ENCODE measurements at regions not wholly inside any gene's neighbourhood (a gene's known extent, or its start where the extent isn't known, plus 50 kb on each side); places are given as distances from the start of the nearest gene placed in this dataset.

DNA sequence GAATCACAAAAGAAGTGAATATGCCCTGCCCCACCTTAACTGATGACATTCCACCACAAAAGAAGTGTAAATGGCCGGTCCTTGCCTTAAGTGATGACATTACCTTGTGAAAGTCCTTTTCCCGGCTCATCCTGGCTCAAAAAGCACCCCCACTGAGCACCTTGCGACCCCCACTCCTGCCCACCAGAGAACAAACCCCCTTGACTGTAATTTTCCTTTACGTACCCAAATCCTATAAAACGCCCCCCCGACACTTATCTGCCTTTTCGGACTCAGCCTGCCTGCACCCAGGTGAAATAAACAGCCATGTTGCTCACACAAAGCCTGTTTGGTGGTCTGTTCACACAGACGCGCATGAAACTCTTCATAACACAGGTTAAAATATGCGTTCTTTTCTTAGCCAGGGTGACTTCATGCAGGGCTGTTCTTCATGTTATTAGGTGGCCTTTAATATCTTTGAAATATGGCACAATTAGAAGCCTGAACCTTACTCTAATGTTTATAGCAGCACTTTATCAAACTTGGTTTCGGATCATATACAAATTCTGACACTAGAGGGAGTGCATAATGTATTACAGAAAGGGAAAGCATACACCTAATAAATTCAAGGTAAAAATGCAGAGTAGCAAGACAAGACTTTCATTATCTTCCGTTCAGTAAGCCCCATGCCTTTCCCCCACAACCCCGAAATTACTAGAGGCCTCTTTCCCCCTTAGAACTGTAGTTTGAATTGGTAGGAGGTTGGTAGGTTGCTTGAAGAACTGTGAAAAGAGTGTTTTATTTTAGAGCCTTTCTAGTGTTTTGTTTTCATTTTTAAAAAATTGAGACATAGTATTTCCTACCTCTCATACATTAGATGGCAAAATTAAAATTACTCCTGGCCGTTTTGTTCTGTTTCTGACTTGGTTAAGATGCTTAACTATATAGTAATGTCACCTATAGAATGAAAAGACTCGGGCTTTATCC is 117.9 kb downstream of the NPY start:
- peaks cover 4% of the 10 kb centered on the region for H3K27me3 ChIP-seq (ENCODE audit: insufficient read depth, poor library complexity, severe bottlenecking)
- TF ChIP-seq, protein P1, sequence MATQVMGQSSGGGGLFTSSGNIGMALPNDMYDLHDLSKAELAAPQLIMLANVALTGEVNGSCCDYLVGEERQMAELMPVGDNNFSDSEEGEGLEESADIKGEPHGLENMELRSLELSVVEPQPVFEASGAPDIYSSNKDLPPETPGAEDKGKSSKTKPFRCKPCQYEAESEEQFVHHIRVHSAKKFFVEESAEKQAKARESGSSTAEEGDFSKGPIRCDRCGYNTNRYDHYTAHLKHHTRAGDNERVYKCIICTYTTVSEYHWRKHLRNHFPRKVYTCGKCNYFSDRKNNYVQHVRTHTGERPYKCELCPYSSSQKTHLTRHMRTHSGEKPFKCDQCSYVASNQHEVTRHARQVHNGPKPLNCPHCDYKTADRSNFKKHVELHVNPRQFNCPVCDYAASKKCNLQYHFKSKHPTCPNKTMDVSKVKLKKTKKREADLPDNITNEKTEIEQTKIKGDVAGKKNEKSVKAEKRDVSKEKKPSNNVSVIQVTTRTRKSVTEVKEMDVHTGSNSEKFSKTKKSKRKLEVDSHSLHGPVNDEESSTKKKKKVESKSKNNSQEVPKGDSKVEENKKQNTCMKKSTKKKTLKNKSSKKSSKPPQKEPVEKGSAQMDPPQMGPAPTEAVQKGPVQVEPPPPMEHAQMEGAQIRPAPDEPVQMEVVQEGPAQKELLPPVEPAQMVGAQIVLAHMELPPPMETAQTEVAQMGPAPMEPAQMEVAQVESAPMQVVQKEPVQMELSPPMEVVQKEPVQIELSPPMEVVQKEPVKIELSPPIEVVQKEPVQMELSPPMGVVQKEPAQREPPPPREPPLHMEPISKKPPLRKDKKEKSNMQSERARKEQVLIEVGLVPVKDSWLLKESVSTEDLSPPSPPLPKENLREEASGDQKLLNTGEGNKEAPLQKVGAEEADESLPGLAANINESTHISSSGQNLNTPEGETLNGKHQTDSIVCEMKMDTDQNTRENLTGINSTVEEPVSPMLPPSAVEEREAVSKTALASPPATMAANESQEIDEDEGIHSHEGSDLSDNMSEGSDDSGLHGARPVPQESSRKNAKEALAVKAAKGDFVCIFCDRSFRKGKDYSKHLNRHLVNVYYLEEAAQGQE (IDR thresholded peaks at IDR 0.05; ENCODE audit: insufficient replicate concordance, low read depth) = no peak
- no peak for TF ChIP-seq SPI1 (IDR thresholded peaks at IDR 0.05; ENCODE audit: borderline replicate concordance, low read depth)
- no peak for TF ChIP-seq POLR2AphosphoS5 (IDR thresholded peaks at IDR 0.05; ENCODE audit: low read depth)
- TF ChIP-seq, protein P2, sequence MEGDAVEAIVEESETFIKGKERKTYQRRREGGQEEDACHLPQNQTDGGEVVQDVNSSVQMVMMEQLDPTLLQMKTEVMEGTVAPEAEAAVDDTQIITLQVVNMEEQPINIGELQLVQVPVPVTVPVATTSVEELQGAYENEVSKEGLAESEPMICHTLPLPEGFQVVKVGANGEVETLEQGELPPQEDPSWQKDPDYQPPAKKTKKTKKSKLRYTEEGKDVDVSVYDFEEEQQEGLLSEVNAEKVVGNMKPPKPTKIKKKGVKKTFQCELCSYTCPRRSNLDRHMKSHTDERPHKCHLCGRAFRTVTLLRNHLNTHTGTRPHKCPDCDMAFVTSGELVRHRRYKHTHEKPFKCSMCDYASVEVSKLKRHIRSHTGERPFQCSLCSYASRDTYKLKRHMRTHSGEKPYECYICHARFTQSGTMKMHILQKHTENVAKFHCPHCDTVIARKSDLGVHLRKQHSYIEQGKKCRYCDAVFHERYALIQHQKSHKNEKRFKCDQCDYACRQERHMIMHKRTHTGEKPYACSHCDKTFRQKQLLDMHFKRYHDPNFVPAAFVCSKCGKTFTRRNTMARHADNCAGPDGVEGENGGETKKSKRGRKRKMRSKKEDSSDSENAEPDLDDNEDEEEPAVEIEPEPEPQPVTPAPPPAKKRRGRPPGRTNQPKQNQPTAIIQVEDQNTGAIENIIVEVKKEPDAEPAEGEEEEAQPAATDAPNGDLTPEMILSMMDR (IDR thresholded peaks at IDR 0.05; ENCODE audit: insufficient read depth, low read length) = no peak
- TF ChIP-seq GABPA (IDR thresholded peaks at IDR 0.05; ENCODE audit: low read depth) = no peak
- no peak overlapping the region for H3K4me3 ChIP-seq (replicated peaks; ENCODE audit: insufficient read depth, low read length)
- H3K27ac ChIP-seq (replicated peaks) = no peak overlapping the region
- DNase-seq (ENCODE audit: low read depth in 1 of 2, low spot score in 1 of 2) = no peak

DNA sequence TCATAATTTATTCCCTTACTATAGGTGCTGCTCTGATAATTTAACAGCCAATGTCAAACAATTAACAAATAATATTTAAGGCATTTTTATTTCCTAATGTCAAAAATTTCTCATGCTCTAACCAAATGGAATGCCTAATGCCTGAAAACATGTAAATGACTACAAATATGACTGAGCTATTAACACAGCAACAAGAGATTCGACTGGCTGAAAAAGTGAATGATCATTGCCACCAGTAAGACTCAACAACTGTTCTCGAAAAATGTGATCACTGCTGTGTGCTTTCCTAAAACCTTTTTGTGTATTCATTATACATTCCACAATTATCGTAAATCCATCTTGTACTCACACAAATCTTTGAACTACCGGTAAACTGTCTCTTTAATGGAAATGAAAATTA is 118.7 kb downstream of the NPY start:
- H3K4me3 ChIP-seq (replicated peaks; ENCODE audit: insufficient read depth, low read length) = no peak overlapping the region
- TF ChIP-seq, protein P2 (IDR thresholded peaks at IDR 0.05; ENCODE audit: insufficient read depth, low read length) = no peak
- no peak for TF ChIP-seq GABPA (IDR thresholded peaks at IDR 0.05; ENCODE audit: low read depth)

DNA sequence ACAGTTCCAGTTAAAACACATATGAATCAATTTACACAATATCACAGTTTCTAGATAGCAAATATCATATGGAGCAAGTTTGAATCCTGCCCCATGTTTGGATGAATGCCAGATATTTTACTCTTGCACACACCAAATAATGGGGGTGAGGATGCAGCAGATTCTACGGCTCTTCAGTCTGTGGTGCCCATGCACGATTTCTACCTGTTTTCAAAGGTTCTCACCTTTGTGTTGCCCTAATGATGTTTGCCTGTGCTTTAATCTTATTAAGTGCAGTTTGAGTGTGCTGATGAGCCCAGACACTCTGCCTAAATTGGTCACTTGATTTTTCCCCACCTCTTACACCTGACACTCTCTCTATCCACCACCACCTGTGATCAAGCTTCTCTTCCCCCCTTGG is 119.6 kb downstream of the NPY start:
- Histone ChIP-seq H3K4me3 (replicated peaks; ENCODE audit: insufficient read depth, low read length) (no peak overlapping the region), H3K27ac (replicated peaks) (no peak overlapping the region), H3K27me3 (ENCODE audit: insufficient read depth, poor library complexity, severe bottlenecking) (peaks cover 4% of the 10 kb centered on the region)
- TF ChIP-seq, protein P2 (IDR thresholded peaks at IDR 0.05; ENCODE audit: insufficient read depth, low read length) = no peak
- TF ChIP-seq GABPA (IDR thresholded peaks at IDR 0.05; ENCODE audit: low read depth) = no peak
- TF ChIP-seq POLR2AphosphoS5 (IDR thresholded peaks at IDR 0.05; ENCODE audit: low read depth) = no peak
- TF ChIP-seq SPI1 (IDR thresholded peaks at IDR 0.05; ENCODE audit: borderline replicate concordance, low read depth) = no peak
- TF ChIP-seq, protein P1 (IDR thresholded peaks at IDR 0.05; ENCODE audit: insufficient replicate concordance, low read depth) = no peak
- no peak for DNase-seq (ENCODE audit: low read depth in 1 of 2, low spot score in 1 of 2)

More for the DNA sequence above, 118.7 kb downstream of the NPY start:
- DNase-seq (ENCODE audit: low read depth in 1 of 2, low spot score in 1 of 2) = no peak
- peaks cover 4% of the 10 kb centered on the region for H3K27me3 ChIP-seq (ENCODE audit: insufficient read depth, poor library complexity, severe bottlenecking)
- no peak overlapping the region for H3K27ac ChIP-seq (replicated peaks)
